KBM-7 (cell line): ENCODE measurements at regions not wholly inside any gene's neighbourhood (a gene's known extent, or its start where the extent isn't known, plus 50 kb on each side); places are given as distances from the start of the nearest gene placed in this dataset.
"Not testable (repeated sequence)": the region's sequence is repeated elsewhere in the genome, so short reads cannot be mapped to it uniquely, and the experiment has no call there.

Experiments
- DNase-seq: peaks from one replicate; pipeline ENCODE4 v3.0.0-alpha.2; 2015
- in situ Hi-C: fragments of 300-500 bp; cut with MboI; formaldehyde crosslinking; loops from 2 replicates; pipeline ENCODE4 v1.14.3; 2020; ENCODE audit warnings: low sequenced_read_pairs, low pct_unique_long_range_greater_than_20kb, mixed read lengths

- in situ Hi-C loops, result no loop called here
- no peak for DNase-seq
Measured at GRCh38 chr2:182545420-182546167, 118.8 kb upstream of the PDE1A start.

GRCh38 chr2:182548031-182548950 is 121.5 kb upstream of the PDE1A start:
- in situ Hi-C loops, result no loop called here
- no peak for DNase-seq

GRCh38 chr2:182550234-182550633 is 123.4 kb upstream of the PDE1A start:
- no peak for DNase-seq
- in situ Hi-C loops, result no loop called here

- in situ Hi-C loops, DNase-seq: not testable (repeated sequence)
Measured at GRCh38 chr2:182552232-182552631, 125.4 kb upstream of the PDE1A start.

- in situ Hi-C loops, DNase-seq: not testable (repeated sequence)
Measured at GRCh38 chr2:182552785-182553184, 125.9 kb upstream of the PDE1A start.

GRCh38 chr2:182553483-182553882 is 126.6 kb upstream of the PDE1A start:
- no peak for DNase-seq
- in situ Hi-C loops, result no loop called here

GRCh38 chr2:182554950-182555349 is 128.1 kb upstream of the PDE1A start:
- DNase-seq, result no peak
- in situ Hi-C loops, result no loop called here

- in situ Hi-C loops, result no loop called here
- no peak for DNase-seq
Measured at GRCh38 chr2:182558564-182558963, 131.7 kb upstream of the PDE1A start.

GRCh38 chr2:182559623-182560022 is 132.8 kb upstream of the PDE1A start:
- DNase-seq, result no peak
- in situ Hi-C loops, result no loop called here

- DNase-seq, result no peak
- in situ Hi-C loops, result no loop called here
Measured at GRCh38 chr2:182565911-182566567, 139.2 kb upstream of the PDE1A start.

- in situ Hi-C loops, result no loop called here
- no peak for DNase-seq
Measured at GRCh38 chr2:182573553-182573952, 142.5 kb upstream of the DNAJC10 start.

- DNase-seq, result no peak
- in situ Hi-C loops, result no loop called here
Measured at GRCh38 chr2:182577816-182578215, 138.2 kb upstream of the DNAJC10 start.

GRCh38 chr2:182581196-182581935 is 134.7 kb upstream of the DNAJC10 start:
- in situ Hi-C loops, result no loop called here
- no peak for DNase-seq

- in situ Hi-C loops, result no loop called here
- no peak for DNase-seq
Measured at GRCh38 chr2:182584462-182584861, 131.6 kb upstream of the DNAJC10 start.

- in situ Hi-C loops, result no loop called here
Measured at GRCh38 chr2:182585001-182585400, 131.1 kb upstream of the DNAJC10 start.

GRCh38 chr2:182585430-182585829 is 130.6 kb upstream of the DNAJC10 start:
- in situ Hi-C loops, result no loop called here
- no peak for DNase-seq

More at GRCh38 chr2:182585001-182585400, 131.1 kb upstream of the DNAJC10 start:
- no peak for DNase-seq

- DNase-seq, result no peak
- in situ Hi-C loops, result no loop called here
Measured at GRCh38 chr2:182586426-182586825, 129.6 kb upstream of the DNAJC10 start.

- DNase-seq, result no peak
- in situ Hi-C loops, result no loop called here
Measured at GRCh38 chr2:182587831-182588230, 128.2 kb upstream of the DNAJC10 start.

- no peak for DNase-seq
- in situ Hi-C loops, result no loop called here
Measured at GRCh38 chr2:182589121-182589520, 126.9 kb upstream of the DNAJC10 start.
